LoVo (cell line): ENCODE measurements at regions not wholly inside any gene's neighbourhood (a gene's known extent, or its start where the extent isn't known, plus 50 kb on each side); places are given as distances from the start of the nearest gene placed in this dataset.
"Not testable (repeated sequence)": the region's sequence is repeated elsewhere in the genome, so short reads cannot be mapped to it uniquely, and the experiment has no call there.

Source experiments
- DNase-seq: peaks from one replicate; pipeline ENCODE4 v3.0.0-alpha.2; 2016; ENCODE audit warnings: low spot score

DNA sequence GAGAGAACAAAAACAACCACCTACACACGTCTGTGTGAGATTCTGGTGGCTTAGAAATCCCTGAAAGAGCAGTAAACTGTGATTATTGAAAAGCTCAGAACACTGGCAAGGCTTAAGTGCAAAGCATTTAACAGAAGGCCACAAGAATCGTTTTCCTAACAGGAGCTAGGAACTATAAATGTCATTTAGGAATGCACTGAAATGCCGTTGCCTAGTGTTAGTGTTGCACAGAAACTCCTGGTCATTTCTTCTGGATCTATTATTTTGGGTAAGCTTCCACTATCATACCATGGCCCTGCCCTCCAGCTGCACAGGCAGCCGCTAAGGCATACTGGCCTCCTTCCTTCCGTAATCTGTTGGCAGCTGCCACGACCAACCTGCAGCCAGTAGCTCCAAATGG is 923.2 kb downstream of the NLGN4X start:
- DNase-seq: no peak

DNA sequence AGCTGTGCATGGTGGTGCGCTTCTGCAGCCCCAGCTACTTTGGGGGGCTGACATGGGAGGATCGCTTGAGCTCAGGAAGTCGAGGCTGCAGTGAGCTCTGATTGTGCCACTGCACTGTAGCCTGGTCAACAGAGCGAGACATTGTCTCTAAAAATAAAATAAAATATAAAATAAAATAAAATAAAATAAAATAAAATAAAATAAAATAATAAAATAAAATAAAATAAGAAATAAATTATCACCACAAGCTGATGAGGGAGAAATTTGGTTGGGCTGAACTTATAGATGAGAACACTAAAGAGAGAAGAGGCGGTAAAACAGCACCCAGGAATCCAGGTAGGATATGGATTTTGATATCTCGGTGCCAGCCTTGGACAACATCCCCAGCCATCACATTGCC is 933.7 kb downstream of the NLGN4X start:
- no peak for DNase-seq

DNA sequence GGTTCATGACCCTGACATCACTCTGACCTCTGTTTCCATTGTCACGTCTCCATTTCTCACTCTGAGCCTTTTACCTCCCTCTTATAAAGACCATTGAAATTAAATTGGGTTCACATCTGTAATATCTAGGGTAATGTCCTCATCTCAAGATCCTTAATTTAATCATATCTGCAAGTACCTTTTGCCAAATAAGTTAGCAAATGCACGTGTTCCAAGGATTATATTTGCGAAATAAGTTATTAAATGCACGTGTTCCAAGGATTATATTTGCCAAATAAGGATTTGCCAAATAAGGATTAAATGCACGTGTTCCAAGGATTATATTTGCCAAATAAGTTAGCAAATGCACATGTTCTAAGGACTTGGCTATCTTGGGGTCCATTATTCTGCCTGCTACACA is 938.0 kb downstream of the NLGN4X start:
- DNase-seq: no peak

DNA sequence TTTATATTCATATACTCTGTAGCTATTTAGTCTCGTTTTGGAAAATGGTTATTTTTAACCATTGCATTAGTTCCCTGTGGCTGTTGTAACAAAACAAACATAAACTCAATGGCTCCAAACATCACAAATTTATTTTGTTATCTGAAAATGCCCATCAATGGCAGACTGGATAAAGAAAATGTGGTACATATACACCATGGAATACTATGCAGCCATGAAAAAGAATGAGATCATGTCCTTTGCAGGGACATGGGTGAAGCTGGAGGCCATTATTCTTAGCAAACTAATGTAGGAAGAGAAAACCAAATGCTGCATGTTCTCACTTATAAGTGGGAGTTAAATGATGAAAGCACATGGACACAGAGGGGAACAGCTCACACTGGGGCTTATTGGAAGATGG is 938.7 kb downstream of the NLGN4X start:
- DNase-seq: not testable (repeated sequence)

DNA sequence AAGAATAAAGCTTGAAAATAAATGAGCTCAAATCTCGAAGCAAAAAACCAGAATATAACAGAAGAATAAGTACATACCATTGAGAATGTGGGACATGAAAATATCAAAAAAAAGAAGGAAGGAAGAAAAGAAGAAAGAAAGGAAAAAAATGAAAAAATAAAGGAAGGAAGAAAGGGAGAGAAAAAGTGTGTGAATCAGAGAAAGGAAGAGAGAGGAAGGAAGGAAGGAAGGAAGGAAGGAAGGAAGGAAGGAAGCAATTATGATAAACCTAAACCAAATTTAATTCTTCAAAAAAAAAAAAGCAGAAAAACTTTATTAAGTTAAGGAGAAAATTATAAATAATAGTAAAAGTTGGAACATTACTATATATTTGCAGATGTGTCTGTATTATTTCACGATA is 949.8 kb downstream of the NLGN4X start:
- no peak for DNase-seq

DNA sequence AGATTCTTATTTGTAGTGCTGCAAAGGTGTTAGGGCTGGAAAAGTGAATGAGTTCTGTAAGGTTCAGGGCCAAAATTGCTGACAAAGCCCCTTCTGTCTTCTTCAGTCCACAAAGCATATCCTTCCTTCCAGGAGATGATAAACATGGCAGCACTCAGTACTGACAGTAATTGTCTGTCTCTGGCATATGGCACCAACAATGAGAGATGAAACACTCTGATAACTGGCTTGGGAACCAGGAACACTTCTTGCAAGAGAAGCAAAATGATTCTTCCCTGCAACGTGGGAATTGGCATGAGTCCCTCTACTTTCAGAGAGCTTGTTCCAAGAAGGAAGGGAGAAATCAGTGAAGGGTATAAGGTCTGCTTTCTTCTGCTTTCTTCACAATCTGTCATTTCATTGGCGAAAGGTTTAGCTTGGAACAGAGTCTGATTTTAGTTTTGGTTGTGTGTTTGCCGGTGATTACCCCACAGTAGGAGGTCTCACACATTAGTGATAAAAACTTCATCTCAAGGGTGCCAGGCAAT is 963.3 kb downstream of the NLGN4X start:
- no peak for DNase-seq

DNA sequence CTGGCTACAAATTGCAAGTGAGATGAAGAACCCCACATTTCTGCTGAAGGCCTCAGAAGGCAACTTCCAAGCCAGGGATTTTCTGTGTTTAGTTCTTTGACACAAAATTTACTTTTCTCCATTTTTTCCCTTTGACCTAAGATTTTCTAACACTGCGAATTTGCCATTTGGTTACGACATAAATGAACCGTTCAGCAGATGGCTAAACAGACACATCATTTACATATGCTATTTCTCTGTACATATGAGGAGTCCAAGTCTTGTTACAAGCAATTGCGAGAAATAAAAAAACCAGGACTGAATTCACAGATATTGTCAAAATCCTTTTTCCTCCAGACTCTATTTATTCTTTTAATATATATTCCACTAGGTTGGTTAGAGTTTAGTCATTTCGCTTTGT is 978.6 kb downstream of the NLGN4X start:
- DNase-seq: no peak

DNA sequence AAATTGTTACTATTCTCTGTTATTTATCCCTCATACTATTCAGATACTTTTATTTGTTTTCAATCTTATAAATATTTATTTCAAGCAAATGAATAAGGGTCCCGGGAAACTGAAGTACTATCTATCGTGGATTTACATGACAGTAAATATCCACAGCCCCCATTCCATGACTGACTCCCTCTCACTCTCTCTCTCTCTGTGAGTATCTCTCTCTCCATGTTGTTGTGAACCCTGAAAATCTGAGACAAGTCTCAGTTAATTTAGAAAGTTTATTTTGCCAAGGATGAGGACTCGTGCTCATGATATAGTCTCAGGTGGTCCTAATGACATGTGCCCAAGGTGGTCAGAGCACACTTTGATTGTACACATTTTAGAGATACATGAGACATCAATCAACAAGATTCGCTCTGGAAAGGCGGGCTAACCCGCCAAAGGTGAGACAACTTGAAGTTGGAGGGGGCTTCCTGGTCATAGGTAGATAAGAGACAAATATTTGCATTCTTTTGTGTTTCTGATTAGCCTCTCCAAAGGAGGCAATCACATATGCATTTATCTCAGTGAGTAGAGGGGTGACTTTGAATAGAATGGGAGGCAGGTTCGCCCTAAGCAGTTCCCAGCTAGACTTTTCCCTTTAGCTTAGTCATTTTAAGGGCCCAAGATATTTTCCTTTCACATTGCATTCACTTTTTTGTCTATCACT is 986.4 kb downstream of the NLGN4X start:
- DNase-seq: no peak

DNA sequence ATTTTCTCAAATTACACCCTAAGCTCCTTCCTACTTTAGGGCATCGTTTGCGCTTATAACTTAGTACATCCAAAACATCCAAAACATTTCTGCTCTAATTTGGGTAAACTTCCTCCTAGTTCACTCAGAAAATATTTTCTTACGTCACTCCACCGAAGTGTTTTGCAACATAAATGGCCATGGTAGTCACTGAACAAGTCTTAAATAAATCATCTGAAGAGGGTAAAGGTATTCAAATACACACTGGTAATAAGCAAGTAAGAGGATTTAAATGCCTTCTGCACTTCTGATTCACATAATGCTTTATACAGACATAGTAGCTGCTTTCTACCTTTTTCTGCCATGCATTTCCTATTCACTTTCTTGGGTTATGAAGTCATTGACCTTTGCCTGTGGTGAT is 991.9 kb downstream of the NLGN4X start:
- no peak for DNase-seq

DNA sequence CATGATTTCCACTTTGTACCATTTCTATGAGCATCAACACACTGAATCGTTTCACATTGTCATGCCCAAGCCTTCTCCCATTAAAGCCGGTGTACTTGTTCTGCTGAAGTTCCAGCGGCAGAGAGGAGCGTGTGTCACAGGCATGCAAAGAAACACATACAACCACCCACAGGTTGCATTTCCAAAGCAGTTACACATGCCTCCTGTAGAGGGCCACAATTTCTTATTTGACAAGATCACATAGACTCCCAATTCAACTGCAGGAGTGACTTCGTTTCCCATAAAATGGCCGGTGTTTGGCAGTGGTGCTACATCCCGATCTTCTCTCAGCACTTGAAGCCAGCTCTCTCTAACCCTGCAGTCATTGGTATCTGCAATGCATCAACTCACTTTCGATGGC is 992.6 kb downstream of the NLGN4X start:
- peak; percentile 0 for DNase-seq

DNA sequence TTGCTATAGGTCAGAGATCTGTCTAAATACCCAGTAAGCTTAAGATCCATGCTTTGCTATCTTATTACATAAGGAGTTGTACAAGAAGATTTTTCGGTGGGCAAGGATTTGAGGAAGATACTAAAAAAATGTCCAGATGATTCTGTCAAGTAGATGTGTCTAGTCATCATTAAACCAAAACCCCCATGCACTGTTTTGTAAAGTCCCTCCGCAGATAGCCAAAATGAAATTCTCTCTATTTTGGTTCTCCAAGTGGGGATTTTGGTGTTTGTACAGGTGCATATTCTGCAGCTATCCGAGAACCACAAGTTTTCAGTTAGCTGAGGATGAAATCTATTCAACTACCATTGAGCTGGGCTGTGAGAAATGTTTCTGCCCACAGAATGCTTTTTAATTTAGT is 994.8 kb downstream of the NLGN4X start:
- no peak for DNase-seq

DNA sequence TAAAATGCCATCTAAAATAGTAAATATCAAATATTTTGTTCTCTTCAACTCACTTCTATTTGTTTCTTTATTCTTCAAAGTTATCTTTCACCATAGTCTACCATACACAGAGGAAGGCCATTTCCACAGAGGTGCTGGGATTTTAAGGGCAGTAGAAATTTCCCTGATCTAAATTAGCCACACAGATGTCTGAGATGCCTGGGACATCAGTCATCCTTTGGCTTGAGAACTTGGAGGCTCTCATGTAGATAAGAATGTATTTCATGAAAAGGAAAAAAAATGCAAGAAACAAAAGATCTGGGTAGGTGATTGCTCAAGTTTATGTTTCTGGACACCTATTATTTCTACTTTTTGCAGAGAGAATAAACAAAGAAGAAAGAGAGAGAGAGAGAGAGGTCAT is 1008.2 kb downstream of the NLGN4X start:
- DNase-seq: no peak

DNA sequence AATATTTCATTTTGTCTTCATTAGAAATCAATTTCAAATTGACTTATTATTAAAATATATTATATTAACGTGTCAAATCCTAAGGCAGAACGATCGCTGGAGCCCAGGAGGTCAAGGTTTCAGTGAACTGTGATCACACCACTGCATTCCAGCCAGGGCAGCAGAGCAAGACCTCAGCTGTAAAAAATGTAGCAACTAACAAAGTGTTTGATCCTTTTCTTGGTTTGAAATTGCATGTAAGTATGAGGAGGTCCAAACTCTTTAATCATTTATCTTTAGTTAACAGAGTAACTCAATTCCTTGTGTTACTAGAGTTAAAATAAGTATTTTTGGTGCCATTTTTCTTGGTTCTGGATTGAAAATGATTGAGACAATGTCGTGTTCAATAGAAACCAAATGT is 1033.9 kb downstream of the NLGN4X start:
- no peak for DNase-seq

DNA sequence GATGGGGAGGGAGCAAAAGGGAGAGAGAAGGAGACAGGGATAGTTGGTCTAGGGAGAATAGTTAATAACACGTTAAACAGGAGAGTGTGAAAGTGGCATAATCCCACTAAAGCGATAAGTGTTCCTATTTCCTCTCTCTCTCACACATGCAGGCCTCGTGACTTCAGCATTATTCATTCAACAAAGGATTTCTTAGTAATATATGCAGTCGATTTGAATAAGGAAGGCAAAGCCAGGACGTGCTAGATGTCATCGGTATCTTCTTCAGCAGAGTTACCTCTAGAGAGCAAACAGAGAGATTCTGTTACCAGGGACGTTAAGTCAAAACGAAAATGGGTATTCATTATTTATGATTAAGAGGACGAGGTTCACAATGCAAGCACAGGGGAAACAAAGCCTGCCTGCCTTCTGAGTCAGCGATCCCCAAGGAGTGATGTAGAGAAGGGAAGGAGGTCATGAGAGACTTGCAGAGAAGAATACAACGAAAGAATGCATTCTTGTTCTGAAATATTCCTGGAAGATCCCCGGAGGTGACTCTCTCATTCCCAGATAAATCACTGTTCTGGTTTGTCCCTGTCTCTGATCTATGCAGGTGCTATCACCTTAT is 1048.4 kb downstream of the NLGN4X start:
- no peak for DNase-seq

DNA sequence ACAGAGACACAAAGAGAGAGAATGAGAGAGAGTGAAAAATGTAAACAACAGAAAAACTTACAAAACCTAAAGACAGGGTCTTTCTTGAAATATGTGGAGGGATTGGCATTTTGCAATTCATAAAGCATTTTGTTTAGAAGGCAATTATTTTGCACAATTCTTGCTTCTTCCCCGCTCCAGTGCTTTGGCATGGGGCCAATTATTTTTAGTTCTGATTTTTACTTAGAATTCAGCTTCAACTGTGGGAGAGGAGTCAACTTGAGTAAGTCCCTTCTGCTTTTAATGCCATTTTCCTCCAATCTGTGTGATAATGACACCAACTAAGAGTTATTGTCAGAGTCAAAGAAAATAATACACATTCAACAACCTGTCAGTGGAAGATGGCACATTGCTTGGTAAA is 1051.9 kb downstream of the NLGN4X start:
- DNase-seq: no peak

DNA sequence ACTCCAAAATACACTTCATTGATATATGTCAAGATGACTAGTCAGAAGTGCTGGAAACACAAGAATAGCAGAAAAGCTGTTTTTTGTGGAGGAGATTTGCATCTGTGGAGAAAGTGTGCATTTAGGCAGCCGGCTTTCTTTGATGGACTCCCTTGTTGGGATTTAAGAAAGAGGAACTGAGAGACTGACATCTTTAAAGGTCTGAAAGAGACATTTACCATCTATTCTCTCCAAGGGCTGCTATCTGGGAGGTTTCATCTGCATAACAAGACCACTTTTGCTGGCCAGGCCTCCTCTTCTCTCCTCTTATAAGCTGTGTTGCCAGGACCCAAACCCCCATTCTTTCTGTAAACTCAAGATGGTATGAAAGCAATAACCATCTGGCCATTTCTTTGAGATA is 1065.0 kb downstream of the NLGN4X start:
- no peak for DNase-seq

DNA sequence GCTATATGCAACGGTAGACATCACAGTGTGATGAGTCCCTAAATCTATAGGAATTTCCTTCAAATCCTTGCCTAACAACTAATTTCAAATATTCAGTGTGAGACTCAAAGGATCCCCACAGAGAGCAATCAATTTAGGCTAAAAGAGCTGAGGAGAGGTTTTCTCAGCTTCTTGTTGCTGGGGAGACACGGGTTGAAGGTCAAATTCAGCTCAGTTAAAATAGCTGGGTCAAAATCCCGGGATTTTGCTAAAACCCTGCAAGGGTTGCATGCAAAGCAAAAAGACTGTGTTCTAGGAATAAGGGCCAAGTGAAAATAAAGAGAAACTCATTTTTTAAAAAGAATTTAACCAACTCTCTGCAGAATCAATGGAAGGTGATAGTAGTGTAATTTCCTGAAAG is 1073.4 kb downstream of the NLGN4X start:
- no peak for DNase-seq

DNA sequence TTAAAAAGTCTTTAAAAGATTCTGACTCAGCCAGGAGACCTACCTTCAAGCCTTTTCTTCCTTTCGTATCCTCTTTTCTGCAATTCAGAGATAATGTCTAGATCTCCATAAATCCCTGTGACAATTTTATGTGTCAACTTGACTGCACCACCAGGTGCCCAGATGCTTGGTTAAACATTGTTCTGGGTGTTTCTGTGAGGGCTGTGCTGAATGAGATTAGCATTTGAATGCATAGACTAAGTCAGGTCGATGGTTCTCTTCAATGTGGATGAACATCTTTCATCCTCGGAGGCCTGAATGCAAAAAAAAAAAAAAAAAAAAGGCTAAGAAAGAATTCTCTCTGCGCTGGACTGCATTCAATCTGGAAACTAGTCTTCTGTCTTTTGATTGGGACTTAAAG is 1082.7 kb downstream of the NLGN4X start:
- no peak for DNase-seq

DNA sequence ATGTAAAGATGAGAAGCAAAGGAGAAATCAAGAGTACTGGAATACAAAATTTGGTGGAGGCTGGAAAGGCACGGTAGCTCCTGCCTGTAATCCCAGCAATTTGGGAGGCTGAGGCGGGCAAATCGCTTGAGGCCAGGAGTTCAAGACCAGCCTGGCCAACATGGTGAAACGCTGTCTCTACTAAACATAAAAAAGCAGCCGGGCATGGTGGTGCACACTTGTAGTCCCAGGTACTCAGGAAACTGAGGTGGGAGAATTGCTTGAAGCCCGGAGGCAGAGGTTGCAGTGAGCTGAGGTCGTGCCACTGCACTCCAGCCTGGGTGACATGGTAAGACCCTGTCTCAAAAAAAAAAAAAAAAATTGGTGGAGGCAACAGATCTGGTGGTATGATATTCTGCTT is 1086.0 kb downstream of the NLGN4X start:
- no peak for DNase-seq

DNA sequence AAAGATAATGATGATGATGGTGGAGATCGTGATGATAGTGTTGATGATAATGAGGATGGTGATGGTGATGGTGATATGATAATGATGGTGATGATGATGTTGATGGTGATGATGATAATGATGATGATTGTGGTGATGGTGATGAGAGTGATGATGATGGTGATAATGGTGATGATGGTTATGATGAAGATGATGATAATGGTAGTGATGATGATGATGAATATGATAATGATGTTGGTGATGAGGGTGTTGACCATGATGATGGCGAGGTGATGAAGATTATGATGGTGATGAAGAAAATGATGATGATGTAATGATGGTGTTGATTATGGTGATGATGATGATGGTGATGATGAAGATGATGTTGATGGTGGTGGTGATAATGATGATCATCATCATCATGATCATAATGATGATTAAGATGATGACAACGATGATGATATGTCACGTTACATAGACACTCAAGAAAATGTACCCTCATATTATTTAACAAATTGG is 1106.4 kb downstream of the NLGN4X start:
- DNase-seq: no peak

DNA sequence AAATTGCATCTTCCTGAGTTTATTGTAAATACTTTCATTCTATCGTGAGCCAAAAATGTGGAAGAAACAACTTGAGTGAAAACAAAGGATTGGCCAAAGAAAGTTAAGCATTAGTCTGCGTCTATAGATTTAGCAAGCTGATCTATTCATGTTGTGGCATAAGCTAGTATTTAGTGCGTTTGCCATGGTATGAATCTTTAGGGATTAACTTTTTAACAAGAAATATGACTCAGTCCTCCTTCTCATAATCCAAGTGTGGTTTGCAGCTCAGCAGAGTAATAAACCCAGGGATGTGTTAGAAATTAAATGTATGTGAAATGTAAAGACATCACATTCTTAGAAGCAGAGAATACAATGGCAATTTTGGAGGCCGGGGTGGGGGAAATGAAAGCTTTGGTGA is 1110.9 kb downstream of the NLGN4X start:
- no peak for DNase-seq

DNA sequence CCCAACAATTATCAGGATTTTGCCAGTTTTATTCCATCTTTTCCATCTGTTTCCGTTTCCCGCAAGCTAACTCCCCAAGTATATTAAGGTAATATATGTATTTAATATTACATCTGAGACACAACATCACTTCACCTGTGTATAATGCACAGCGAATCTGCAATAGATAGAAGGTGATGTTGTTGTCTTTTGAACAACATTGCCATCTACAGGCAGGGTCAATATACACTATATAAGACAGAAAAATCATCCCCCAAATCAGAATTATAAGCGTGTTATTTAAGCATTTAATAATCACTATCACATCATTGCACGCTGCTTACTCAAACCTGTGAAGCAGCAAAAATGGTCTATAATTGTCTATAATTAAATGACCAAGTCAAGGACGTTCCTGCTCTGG is 1115.5 kb downstream of the NLGN4X start:
- DNase-seq: peak; percentile 0

DNA sequence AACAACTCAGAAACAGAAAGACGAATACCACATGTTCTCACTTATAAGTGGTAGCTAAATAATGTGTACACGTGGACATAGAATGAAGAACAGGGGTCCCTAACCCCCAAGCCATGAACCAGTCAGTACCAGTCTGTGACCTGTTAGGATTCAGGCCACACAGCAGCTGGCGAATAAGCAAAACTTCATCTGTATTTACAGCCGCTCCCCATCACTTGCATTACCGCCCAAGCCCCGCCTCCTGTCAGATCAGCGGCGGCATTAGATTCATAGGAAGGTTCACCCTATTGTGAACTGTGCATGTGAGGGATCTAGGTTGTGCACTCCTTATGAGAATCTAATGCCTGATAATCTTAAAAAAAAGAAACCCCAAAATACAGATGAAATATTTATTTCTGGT is 1128.7 kb downstream of the NLGN4X start:
- no peak for DNase-seq

DNA sequence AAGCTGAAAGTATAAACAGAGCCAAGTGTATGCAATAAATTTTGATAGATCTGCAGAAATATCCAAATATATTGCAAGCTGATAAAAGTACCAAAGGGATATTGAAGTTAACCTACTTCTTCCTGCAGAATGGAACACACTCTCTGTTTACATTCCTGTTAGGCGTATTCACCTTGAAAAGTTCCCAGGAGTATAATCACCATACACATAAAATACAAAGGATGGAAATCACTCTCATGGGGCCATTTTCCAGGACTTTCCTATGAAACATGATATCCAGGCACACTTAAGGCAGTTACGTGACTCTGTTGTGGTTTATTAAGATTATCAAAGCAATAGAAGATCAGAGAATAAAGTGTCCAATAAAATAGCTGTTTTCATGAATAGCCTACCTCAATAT is 1142.3 kb downstream of the NLGN4X start:
- DNase-seq: no peak
